Loucy (cell line): ENCODE measurements at regions not wholly inside any gene's neighbourhood (a gene's known extent, or its start where the extent isn't known, plus 50 kb on each side); places are given as distances from the start of the nearest gene placed in this dataset.

Experiments used
- H2AFZ ChIP-seq: fragments of 200-600 bp; sonication (generic); 2 replicates; pipeline ENCODE4 v1.6.0; 2016; ENCODE audit warnings: antibody characterized with exemption, mild to moderate bottlenecking, low read length, moderate library complexity
- H3F3A ChIP-seq: fragments of 200-600 bp; 2 replicates; pipeline ENCODE4 v1.6.0; 2016; ENCODE audit warnings: antibody characterized with exemption, low read depth, mild to moderate bottlenecking
- H3K27me3 ChIP-seq: fragments of 200-600 bp; sonication (generic); 2 replicates; pipeline ENCODE4 v1.6.1; 2014; ENCODE audit warnings: low read length, mild to moderate bottlenecking; ENCODE audit not compliant: insufficient read depth, poor library complexity, severe bottlenecking
- H3K36me3 ChIP-seq: fragments of 200-600 bp; sonication (generic); 2 replicates; pipeline ENCODE4 v1.6.1; 2016; ENCODE audit warnings: low read length; ENCODE audit not compliant: insufficient read depth
- H3K4me1 ChIP-seq: fragments of 200-600 bp; sonication (generic); 2 replicates; pipeline ENCODE4 v1.5.1; 2014; ENCODE audit warnings: low read length, mild to moderate bottlenecking; ENCODE audit not compliant: insufficient read depth, poor library complexity, severe bottlenecking
- H3K4me2 ChIP-seq: fragments of 200-600 bp; sonication (generic); 2 replicates; pipeline ENCODE4 v1.6.0; 2014; ENCODE audit warnings: antibody characterized with exemption, low read length, low read depth, mild to moderate bottlenecking; ENCODE audit not compliant: poor library complexity, severe bottlenecking
- H3K4me3 ChIP-seq: fragments of 200-600 bp; sonication (generic); 2 replicates; pipeline ENCODE4 v1.5.1; 2014; ENCODE audit warnings: low read length, mild to moderate bottlenecking, mixed read lengths; ENCODE audit not compliant: poor library complexity, severe bottlenecking
- H3K79me2 ChIP-seq: fragments of 200-600 bp; sonication (generic); 2 replicates; pipeline ENCODE4 v1.6.1; 2014; ENCODE audit warnings: low read length; ENCODE audit not compliant: insufficient read depth
- H3K9ac ChIP-seq: fragments of 200-600 bp; sonication (generic); 2 replicates; pipeline ENCODE4 v1.6.0; 2014; ENCODE audit warnings: mild to moderate bottlenecking, low read depth, low read length, moderate library complexity; ENCODE audit not compliant: poor library complexity, severe bottlenecking
- H3K9me2 ChIP-seq: fragments of 200-600 bp; sonication (generic); replicated peaks from 2 replicates; pipeline ENCODE4 v1.6.1; 2016; ENCODE audit warnings: low read depth, low read length, mixed read lengths
- H3K9me3 ChIP-seq: fragments of 200-600 bp; sonication (generic); 2 replicates; pipeline ENCODE4 v1.6.1; 2014; ENCODE audit warnings: mild to moderate bottlenecking, antibody characterized with exemption, low read length, low read depth; ENCODE audit not compliant: insufficient read depth
- H4K20me1 ChIP-seq: fragments of 200-600 bp; sonication (generic); 2 replicates; pipeline ENCODE4 v1.6.0; 2014; ENCODE audit warnings: antibody characterized with exemption, low read length, mild to moderate bottlenecking; ENCODE audit not compliant: insufficient read depth, poor library complexity, severe bottlenecking
- CTCF ChIP-seq: fragments of 200-600 bp; sonication (generic); conservative IDR thresholded peaks from 2 replicates; pipeline ENCODE4 v1.5.1; 2014; ENCODE audit warnings: mild to moderate bottlenecking, antibody characterized with exemption, low read length
- EZH2phosphoT487 ChIP-seq: fragments of 200-600 bp; IDR thresholded peaks from 2 replicates; pipeline ENCODE4 v1.6.1; 2018; ENCODE audit warnings: antibody characterized with exemption, mild to moderate bottlenecking, moderate library complexity, borderline replicate concordance

GRCh38 chr6:144796070-144796469 lies 510.9 kb downstream of the UTRN start:
- TF ChIP-seq CTCF (no peak), EZH2phosphoT487 (no peak)
- H3K79me2 ChIP-seq: no peaks in the 10 kb centered on the region
- H3K4me3 ChIP-seq: no peak overlapping the region
- no peak overlapping the region for H3K4me2 ChIP-seq
- H3K9me3 ChIP-seq: no peaks in the 10 kb centered on the region
- no peaks in the 10 kb centered on the region for H3K4me1 ChIP-seq
- no peak overlapping the region for H2AFZ ChIP-seq
- no peaks in the 10 kb centered on the region for H3F3A ChIP-seq
- H3K9ac ChIP-seq: no peak overlapping the region
- no peaks in the 10 kb centered on the region for H3K27me3 ChIP-seq
- no peaks in the 10 kb centered on the region for H4K20me1 ChIP-seq
- H3K36me3 ChIP-seq: peaks cover 43% of the 10 kb centered on the region
- H3K9me2 ChIP-seq: no peaks in the 10 kb centered on the region

GRCh38 chr6:144797881-144798589 lies 512.9 kb downstream of the UTRN start:
- H3K9me3 ChIP-seq: no peaks in the 10 kb centered on the region
- no peak overlapping the region for H3K4me2 ChIP-seq
- H3K9ac ChIP-seq: no peak overlapping the region
- H3K79me2 ChIP-seq: no peaks in the 10 kb centered on the region
- TF ChIP-seq EZH2phosphoT487 (no peak), CTCF (no peak)
- H3K4me1 ChIP-seq: no peaks in the 10 kb centered on the region
- no peaks in the 10 kb centered on the region for H3F3A ChIP-seq
- no peaks in the 10 kb centered on the region for H3K9me2 ChIP-seq
- no peaks in the 10 kb centered on the region for H4K20me1 ChIP-seq
- no peak overlapping the region for H2AFZ ChIP-seq
- no peak overlapping the region for H3K4me3 ChIP-seq
- H3K36me3 ChIP-seq: peaks cover 32% of the 10 kb centered on the region
- no peaks in the 10 kb centered on the region for H3K27me3 ChIP-seq

GRCh38 chr6:144804246-144804790 lies 519.2 kb downstream of the UTRN start:
- Histone ChIP-seq H2AFZ (no peak overlapping the region), H3K79me2 (no peaks in the 10 kb centered on the region), H3K4me3 (no peak overlapping the region), H3K36me3 (peaks cover 8% of the 10 kb centered on the region), H3K27me3 (no peaks in the 10 kb centered on the region), H4K20me1 (no peaks in the 10 kb centered on the region), H3K9me3 (no peaks in the 10 kb centered on the region), H3K4me2 (no peak overlapping the region), H3K4me1 (no peaks in the 10 kb centered on the region), H3K9ac (no peak overlapping the region), H3K9me2 (no peaks in the 10 kb centered on the region), H3F3A (no peaks in the 10 kb centered on the region)
- TF ChIP-seq CTCF (no peak), EZH2phosphoT487 (no peak)
